ENCODE measurements at regions not wholly inside any gene's neighbourhood (a gene's known extent, or its start where the extent isn't known, plus 50 kb on each side); places are given as distances from the start of the nearest gene placed in this dataset.
A peak's percentile ranks its signal among the peaks of the same experiment; 100 is the strongest.

- DNase-seq (ENCODE audit: low read depth) = peak; percentile 14
These were observed 1209.6 kb downstream of the ZPLD1 start for GRCh38 chr3:103644450-103644849.

- DNase-seq (ENCODE audit: low read depth) = peak; percentile 45
These were observed 1219.2 kb downstream of the ZPLD1 start for GRCh38 chr3:103653996-103654395.

- no peak for DNase-seq (ENCODE audit: low read depth)
These were observed 1222.9 kb downstream of the ZPLD1 start for GRCh38 chr3:103657756-103658155.

GRCh38 chr3:103660810-103661209 is 1226.0 kb downstream of the ZPLD1 start:
- no peak for DNase-seq (ENCODE audit: low read depth)

GRCh38 chr3:103662591-103662990 is 1227.8 kb downstream of the ZPLD1 start:
- no peak for DNase-seq (ENCODE audit: low read depth)

- DNase-seq (ENCODE audit: low read depth) = peak; percentile 51
These were observed 1237.5 kb downstream of the ZPLD1 start for GRCh38 chr3:103672346-103672745.

- DNase-seq (ENCODE audit: low read depth) = no peak
These were observed 1250.1 kb downstream of the ZPLD1 start for GRCh38 chr3:103684904-103685303.

- DNase-seq (ENCODE audit: low read depth) = no peak
These were observed 1251.1 kb downstream of the ZPLD1 start for GRCh38 chr3:103685939-103686338.

GRCh38 chr3:103690536-103690935 is 1255.7 kb downstream of the ZPLD1 start:
- no peak for DNase-seq (ENCODE audit: low read depth)

GRCh38 chr3:103693831-103694230 is 1259.0 kb downstream of the ZPLD1 start:
- DNase-seq (ENCODE audit: low read depth) = peak; percentile 41

GRCh38 chr3:103698646-103699045 is 1263.8 kb downstream of the ZPLD1 start:
- DNase-seq (ENCODE audit: low read depth) = no peak

GRCh38 chr3:103699228-103699627 is 1264.4 kb downstream of the ZPLD1 start:
- no peak for DNase-seq (ENCODE audit: low read depth)

GRCh38 chr3:103705641-103706040 is 1270.8 kb downstream of the ZPLD1 start:
- DNase-seq (ENCODE audit: low read depth) = no peak

GRCh38 chr3:103706671-103707070 is 1271.9 kb downstream of the ZPLD1 start:
- DNase-seq (ENCODE audit: low read depth) = no peak

GRCh38 chr3:103711670-103712069 is 1276.9 kb downstream of the ZPLD1 start:
- no peak for DNase-seq (ENCODE audit: low read depth)

- DNase-seq (ENCODE audit: low read depth) = peak; percentile 87
These were observed 1277.6 kb downstream of the ZPLD1 start for GRCh38 chr3:103712320-103713008.

- no peak for DNase-seq (ENCODE audit: low read depth)
These were observed 1294.7 kb downstream of the ZPLD1 start for GRCh38 chr3:103729547-103729946.

- DNase-seq (ENCODE audit: low read depth) = no peak
These were observed 1295.9 kb downstream of the ZPLD1 start for GRCh38 chr3:103730744-103731143.

- DNase-seq (ENCODE audit: low read depth) = no peak
These were observed 1318.2 kb downstream of the ZPLD1 start for GRCh38 chr3:103752986-103753385.

- DNase-seq (ENCODE audit: low read depth) = no peak
These were observed 1332.8 kb downstream of the ZPLD1 start for GRCh38 chr3:103767635-103768034.

GRCh38 chr3:103785017-103785416 is 1350.2 kb downstream of the ZPLD1 start:
- DNase-seq (ENCODE audit: low read depth) = no peak

GRCh38 chr3:103785537-103785936 is 1350.7 kb downstream of the ZPLD1 start:
- DNase-seq (ENCODE audit: low read depth) = no peak

GRCh38 chr3:103786296-103786695 is 1351.5 kb downstream of the ZPLD1 start:
- peak; percentile 23 for DNase-seq (ENCODE audit: low read depth)

- no peak for DNase-seq (ENCODE audit: low read depth)
These were observed 1352.5 kb downstream of the ZPLD1 start for GRCh38 chr3:103787164-103787871.

Measured in ELR (cell line).